Ovary (tissue), 3 donors: ENCODE measurements at regions not wholly inside any gene's neighbourhood (a gene's known extent, or its start where the extent isn't known, plus 50 kb on each side); places are given as distances from the start of the nearest gene placed in this dataset.

Experiments
- CTCF ChIP-seq, 3 donors: fragments of 450-650 bp in 2 of 3; fragments of 200-600 bp in 1 of 3; IDR thresholded peaks; one replicate each; pipeline versions ENCODE4 v1.5.1 to v1.8.0; 2016 to 2022; ENCODE audit warnings: antibody characterized with exemption in 3 of 3, mild to moderate bottlenecking in 1 of 3
- EP300 ChIP-seq: sonication (generic); formaldehyde crosslinking; IDR thresholded peaks from one replicate; pipeline ENCODE4 v1.6.1; 2017; ENCODE audit warnings: antibody characterized with exemption
- POLR2A ChIP-seq: fragments of 450-650 bp; IDR thresholded peaks from one replicate; pipeline ENCODE4 v1.6.1; 2017; ENCODE audit warnings: antibody characterized with exemption, mild to moderate bottlenecking, moderate library complexity
- donor health status: DM: no; HTN: no; CAD: no.

GRCh38 chr12:27906658-27907473 lies 65.7 kb downstream of the PTHLH start:
- no peak for TF ChIP-seq CTCF (IDR thresholded peaks at IDR 0.05)
- no peak for TF ChIP-seq POLR2A
- no peak for TF ChIP-seq EP300
